K562 (cell line): ENCODE measurements at regions not wholly inside any gene's neighbourhood (a gene's known extent, or its start where the extent isn't known, plus 50 kb on each side); places are given as distances from the start of the nearest gene placed in this dataset.

Experiments
- JUN ChIP-seq, 2 experiments: sonication (generic) in 1 of 2; formaldehyde crosslinking in 1 of 2; IDR thresholded peaks; 2 replicates each; pipeline versions ENCODE4 v1.6.1 to v1.8.0; 2012 to 2022; ENCODE audit warnings: borderline replicate concordance in 2 of 2, mild to moderate bottlenecking in 2 of 2, improper control_type of control experiment in 1 of 2, low read depth in 1 of 2, low read length in 1 of 2, missing genetic modification reagents in 1 of 2
- MYBL2 ChIP-seq, 2 experiments: fragments of 450-650 bp in 1 of 2; sonication (generic) in 1 of 2; formaldehyde crosslinking in 1 of 2; IDR thresholded peaks; 2 replicates each; pipeline versions ENCODE4 v1.6.1 to v1.8.1; 2017 to 2022; ENCODE audit warnings: borderline replicate concordance in 1 of 2, inconsistent platforms in 1 of 2, low read depth in 1 of 2, mild to moderate bottlenecking in 1 of 2, missing genetic modification reagents in 1 of 2, moderate library complexity in 1 of 2
- RERE ChIP-seq: sonication (generic); formaldehyde crosslinking; IDR thresholded peaks from 2 replicates; pipeline ENCODE4 v1.8.0; 2023; ENCODE audit warnings: missing genetic modification reagents, mild to moderate bottlenecking, borderline replicate concordance
- REST ChIP-seq, 2 experiments: fragments of 450-650 bp; formaldehyde crosslinking in 1 of 2; IDR thresholded peaks; 2 replicates each; pipeline versions ENCODE4 v1.4.0 to v1.6.1; 2014 to 2020; ENCODE audit warnings: mild to moderate bottlenecking in 2 of 2, borderline replicate concordance in 1 of 2, low read depth in 1 of 2
- ZBTB17 ChIP-seq: fragments of 450-650 bp; formaldehyde crosslinking; IDR thresholded peaks from 2 replicates; pipeline ENCODE4 v1.4.0; 2020; ENCODE audit warnings: mild to moderate bottlenecking
- ZFP30 ChIP-seq: fragments of 250-450 bp; sonication (Bioruptor Pico); IDR thresholded peaks from 2 replicates; pipeline ENCODE4 v1.8.0; 2022; ENCODE audit warnings: moderate library complexity, mild to moderate bottlenecking, inconsistent platforms, borderline replicate concordance

GRCh38 chr12:90078344-90078743 is 369.7 kb upstream of the ATP2B1 start:
- TF ChIP-seq REST (IDR thresholded peaks at IDR 0.05; ENCODE audit: borderline replicate concordance) = no peak
- no peak for TF ChIP-seq REST (CRISPR knock-in tag; IDR thresholded peaks at IDR 0.05; ENCODE audit: low read depth)
- no peak for TF ChIP-seq ZFP30 (CRISPR knock-in tag)
- no peak for TF ChIP-seq JUN (IDR thresholded peaks at IDR 0.05; ENCODE audit: borderline replicate concordance, low read depth, low read length)
- TF ChIP-seq JUN (CRISPR knock-in tag; IDR thresholded peaks at IDR 0.05; ENCODE audit: borderline replicate concordance) = no peak
- no peak for TF ChIP-seq RERE (CRISPR knock-in tag)
- no peak for TF ChIP-seq ZBTB17 (CRISPR knock-in tag)
- TF ChIP-seq MYBL2 (IDR thresholded peaks at IDR 0.05; ENCODE audit: low read depth) = no peak
- no peak for TF ChIP-seq MYBL2 (CRISPR knock-in tag; IDR thresholded peaks at IDR 0.05; ENCODE audit: borderline replicate concordance)
